HG02981 (cell line): ENCODE measurements at regions not wholly inside any gene's neighbourhood (a gene's known extent, or its start where the extent isn't known, plus 50 kb on each side); places are given as distances from the start of the nearest gene placed in this dataset.
"Not testable (repeated sequence)": the region's sequence is repeated elsewhere in the genome, so short reads cannot be mapped to it uniquely, and the experiment has no call there.

Experiments used
- ATAC-seq: cut with Tn5 transposase; IDR thresholded peaks from one replicate; pipeline ENCODE4 v1.9.1; 2021; ENCODE audit warnings: mild to moderate bottlenecking, moderate library complexity; ENCODE audit not compliant: unreplicated experiment

GRCh38 chr5:123708074-123708806 lies 196.3 kb downstream of the CSNK1G3 start:
- ATAC-seq: no peak

GRCh38 chr5:123706531-123706930 lies 194.6 kb downstream of the CSNK1G3 start:
- no peak for ATAC-seq

- no peak for ATAC-seq
Observed at GRCh38 chr5:123705741-123706140, 193.8 kb downstream of the CSNK1G3 start.

GRCh38 chr5:123701511-123702200 lies 189.7 kb downstream of the CSNK1G3 start:
- ATAC-seq: no peak

- ATAC-seq: no peak
Observed at GRCh38 chr5:123700624-123701287, 188.8 kb downstream of the CSNK1G3 start.

GRCh38 chr5:123699571-123699970 lies 187.6 kb downstream of the CSNK1G3 start:
- no peak for ATAC-seq

GRCh38 chr5:123698937-123699336 lies 187.0 kb downstream of the CSNK1G3 start:
- not testable (repeated sequence) for ATAC-seq

- ATAC-seq: no peak
Observed at GRCh38 chr5:123696921-123697341, 185.0 kb downstream of the CSNK1G3 start.

GRCh38 chr5:123690821-123691220 lies 178.8 kb downstream of the CSNK1G3 start:
- no peak for ATAC-seq

GRCh38 chr5:123681061-123681460 lies 169.1 kb downstream of the CSNK1G3 start:
- ATAC-seq: no peak

GRCh38 chr5:123673107-123673506 lies 161.1 kb downstream of the CSNK1G3 start:
- no peak for ATAC-seq

- no peak for ATAC-seq
Observed at GRCh38 chr5:123671711-123672456, 159.9 kb downstream of the CSNK1G3 start.

GRCh38 chr5:123671042-123671441 lies 159.1 kb downstream of the CSNK1G3 start:
- ATAC-seq: peak; percentile 65
